SH-SY5Y (cell line): ENCODE measurements at regions not wholly inside any gene's neighbourhood (a gene's known extent, or its start where the extent isn't known, plus 50 kb on each side); places are given as distances from the start of the nearest gene placed in this dataset.

Experiments
- GATA2 ChIP-seq: IDR thresholded peaks from 2 replicates; pipeline ENCODE4 v1.6.1; 2011; ENCODE audit warnings: mild to moderate bottlenecking, low read depth, low read length
- GATA3 ChIP-seq: IDR thresholded peaks from 2 replicates; pipeline ENCODE4 v1.6.1; 2011; ENCODE audit warnings: low read depth, mild to moderate bottlenecking, low read length, moderate library complexity

- no peak for TF ChIP-seq GATA2
- no peak for TF ChIP-seq GATA3
Observed at GRCh38 chr11:37849706-37850105, 1251.7 kb upstream of the RAG2 start.
